H1 (cell line): ENCODE measurements at regions not wholly inside any gene's neighbourhood (a gene's known extent, or its start where the extent isn't known, plus 50 kb on each side); places are given as distances from the start of the nearest gene placed in this dataset.

Source experiments
- BACH1 ChIP-seq: IDR thresholded peaks from 2 replicates; pipeline ENCODE4 v1.6.1; 2012; ENCODE audit warnings: low read length, improper control_type of control experiment
- EP300 ChIP-seq, 2 experiments: IDR thresholded peaks; 1 replicate in 1 of 2; 2 replicates in 1 of 2; pipeline ENCODE4 v1.6.1; 2011 to 2012; ENCODE audit warnings: low read depth in 2 of 2, low read length in 2 of 2, mild to moderate bottlenecking in 2 of 2, borderline replicate concordance in 1 of 2, inconsistent platforms in 1 of 2, moderate library complexity in 1 of 2
- NRF1 ChIP-seq: IDR thresholded peaks from 2 replicates; pipeline ENCODE4 v1.6.1; 2011; ENCODE audit warnings: mild to moderate bottlenecking, low read depth, low read length, improper control_type of control experiment
- RNF2 ChIP-seq: fragments of 200-900, 300-1000 bp; sonication (generic); IDR thresholded peaks from 2 replicates; pipeline ENCODE4 v1.7.1; 2016; ENCODE audit warnings: borderline replicate concordance, low read depth, mild to moderate bottlenecking, antibody characterized with exemption, low read length; ENCODE audit not compliant: poor library complexity, severe bottlenecking; ENCODE audit errors: missing control alignments

DNA sequence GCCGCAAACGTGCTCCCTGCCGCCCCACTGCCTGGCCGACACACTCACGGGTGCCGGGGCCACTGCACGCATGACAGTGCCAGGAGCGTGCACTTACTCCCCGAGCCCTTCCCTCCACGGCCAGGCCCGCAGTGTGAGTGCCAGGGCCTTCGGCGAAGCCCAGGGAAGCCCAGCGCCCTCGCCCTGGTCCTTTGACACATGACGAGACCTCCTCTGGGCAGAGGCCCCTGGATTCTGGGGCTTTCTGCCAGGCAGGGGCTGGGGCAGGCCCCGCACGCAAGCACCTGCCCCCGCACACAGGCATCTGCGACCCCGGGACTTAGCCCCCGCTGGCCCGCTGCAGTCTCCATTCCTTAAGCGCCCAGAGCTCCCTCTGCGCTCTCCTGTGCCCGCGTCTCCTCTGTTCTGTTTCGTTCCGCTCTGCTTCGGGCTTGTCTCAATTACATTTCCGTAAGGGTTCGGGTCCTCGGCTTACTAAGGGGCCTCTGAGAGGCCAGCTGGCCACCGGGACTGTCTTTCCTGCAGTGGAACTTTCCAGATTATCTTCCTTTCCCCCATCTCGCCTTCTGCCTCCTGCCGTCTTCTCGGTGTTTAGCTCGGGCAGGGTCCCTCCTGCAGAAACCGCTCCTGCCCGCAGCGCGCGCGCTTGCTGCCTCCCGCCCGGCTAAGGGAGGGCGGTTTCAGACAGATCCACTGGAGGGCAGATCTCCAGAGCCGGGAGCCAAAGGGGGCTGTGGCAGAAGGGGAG, 98.8 kb downstream of the ING1 start (continued):
- TF ChIP-seq NRF1 (no peak), BACH1 (no peak), RNF2 (no peak), EP300 (IDR thresholded peaks at IDR 0.05; ENCODE audit: borderline replicate concordance in 1 of 2, low read depth in 2 of 2, low read length in 2 of 2) (no peak)
- TF ChIP-seq, all 59 proteins: peak for 4
